ENCODE measurements at regions not wholly inside any gene's neighbourhood (a gene's known extent, or its start where the extent isn't known, plus 50 kb on each side); places are given as distances from the start of the nearest gene placed in this dataset.

- TF ChIP-seq POLR2A (IDR thresholded peaks at IDR 0.05) = no peak
- TF ChIP-seq CTCF (IDR thresholded peaks at IDR 0.05) = no peak
These were observed 930.3 kb upstream of the C9orf72 start for GRCh38 chr9:28503573-28503972.

Measured in lower leg skin (tissue), 3 donors.